ENCODE measurements at regions not wholly inside any gene's neighbourhood (a gene's known extent, or its start where the extent isn't known, plus 50 kb on each side); places are given as distances from the start of the nearest gene placed in this dataset.

DNA sequence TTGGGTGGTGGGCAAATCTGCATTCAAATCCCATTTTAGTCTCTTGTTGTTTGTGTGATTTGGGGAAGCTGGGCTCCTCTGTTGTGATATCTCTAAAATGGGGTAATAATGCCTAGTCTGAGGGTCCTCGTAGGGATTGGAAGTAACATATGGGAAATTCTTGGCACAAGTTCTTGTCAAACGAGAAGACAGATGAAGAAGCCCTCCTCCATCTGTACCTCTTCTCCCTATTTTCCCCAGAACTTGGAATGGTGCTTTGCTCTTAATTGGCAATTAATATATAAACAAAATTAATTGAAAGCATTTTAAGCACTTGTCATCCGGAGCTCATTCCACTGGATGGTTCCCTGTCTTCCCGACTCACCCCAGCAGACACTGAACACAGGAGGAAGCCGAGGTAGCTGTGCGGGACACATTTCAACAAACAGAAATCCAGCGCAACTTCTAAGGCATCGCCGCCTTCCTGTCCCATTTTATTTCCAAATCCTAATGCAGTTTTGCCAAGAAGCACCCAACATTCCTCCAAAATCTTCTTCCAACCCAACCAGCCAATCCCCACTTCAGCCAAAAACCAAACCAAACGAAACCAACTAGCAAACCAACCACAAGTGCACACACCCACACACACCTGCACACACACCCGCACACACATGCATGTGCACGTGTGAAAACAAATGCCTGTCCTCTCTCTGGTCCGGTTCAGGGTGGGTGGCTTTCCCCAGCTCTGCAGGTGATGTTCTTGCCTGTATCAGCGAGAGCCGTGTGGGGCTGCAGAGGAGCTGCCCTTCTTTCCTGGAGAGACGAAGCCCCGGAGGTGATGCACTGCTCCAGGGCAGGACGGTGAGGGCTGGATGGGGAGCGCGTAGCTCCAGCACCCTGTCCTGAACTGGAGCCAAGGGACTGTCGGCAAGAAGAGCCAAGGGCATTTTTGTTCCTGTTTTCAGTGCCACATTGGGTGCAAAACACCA lies 100.8 kb upstream of the B3GAT1 start:
- DNase-seq (ENCODE audit: extremely low read depth in 1 of 4, low spot score in 3 of 4) (no peak), ATAC-seq (0 out of 3 replicates have a peak, but pooled peaks have one; percentile 21), FAIRE-seq (no peak)
- H3K9ac ChIP-seq (ENCODE audit: insufficient read depth in 1 of 2, low read depth in 2 of 2, low read length in 2 of 2) = no peak overlapping the region
- no peaks in the 10 kb centered on the region for H3K9me3 ChIP-seq (replicated peaks; ENCODE audit: control insufficient read depth, insufficient read depth, low read depth, low read length)
- no peak overlapping the region for H3K27ac ChIP-seq (ENCODE audit: extremely low read depth, low read depth, low read length)
- no peaks in the 10 kb centered on the region for H3K36me3 ChIP-seq (ENCODE audit: control insufficient read depth, insufficient read depth, low read length)
- no peaks in the 10 kb centered on the region for H3K9me1 ChIP-seq (ENCODE audit: control insufficient read depth, insufficient read depth, low read length)
- TF ChIP-seq, protein P1, sequence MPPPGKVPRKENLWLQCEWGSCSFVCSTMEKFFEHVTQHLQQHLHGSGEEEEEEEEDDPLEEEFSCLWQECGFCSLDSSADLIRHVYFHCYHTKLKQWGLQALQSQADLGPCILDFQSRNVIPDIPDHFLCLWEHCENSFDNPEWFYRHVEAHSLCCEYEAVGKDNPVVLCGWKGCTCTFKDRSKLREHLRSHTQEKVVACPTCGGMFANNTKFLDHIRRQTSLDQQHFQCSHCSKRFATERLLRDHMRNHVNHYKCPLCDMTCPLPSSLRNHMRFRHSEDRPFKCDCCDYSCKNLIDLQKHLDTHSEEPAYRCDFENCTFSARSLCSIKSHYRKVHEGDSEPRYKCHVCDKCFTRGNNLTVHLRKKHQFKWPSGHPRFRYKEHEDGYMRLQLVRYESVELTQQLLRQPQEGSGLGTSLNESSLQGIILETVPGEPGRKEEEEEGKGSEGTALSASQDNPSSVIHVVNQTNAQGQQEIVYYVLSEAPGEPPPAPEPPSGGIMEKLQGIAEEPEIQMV (tag; conservative IDR thresholded peaks at IDR 0.05; ENCODE audit: low read depth) = peak; percentile 75
- TF ChIP-seq, protein P2, sequence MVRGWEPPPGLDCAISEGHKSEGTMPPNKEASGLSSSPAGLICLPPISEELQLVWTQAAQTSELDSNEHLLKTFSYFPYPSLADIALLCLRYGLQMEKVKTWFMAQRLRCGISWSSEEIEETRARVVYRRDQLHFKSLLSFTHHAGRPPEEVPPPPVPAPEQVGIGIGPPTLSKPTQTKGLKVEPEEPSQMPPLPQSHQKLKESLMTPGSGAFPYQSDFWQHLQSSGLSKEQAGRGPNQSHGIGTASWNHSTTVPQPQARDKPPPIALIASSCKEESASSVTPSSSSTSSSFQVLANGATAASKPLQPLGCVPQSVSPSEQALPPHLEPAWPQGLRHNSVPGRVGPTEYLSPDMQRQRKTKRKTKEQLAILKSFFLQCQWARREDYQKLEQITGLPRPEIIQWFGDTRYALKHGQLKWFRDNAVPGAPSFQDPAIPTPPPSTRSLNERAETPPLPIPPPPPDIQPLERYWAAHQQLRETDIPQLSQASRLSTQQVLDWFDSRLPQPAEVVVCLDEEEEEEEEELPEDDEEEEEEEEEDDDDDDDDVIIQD (CRISPR knock-in tag; IDR thresholded peaks at IDR 0.05) = no peak
- intact Hi-C loops (cut with micrococcal nuclease) (no loop called here), in situ Hi-C loops (cut with MboI) (no loop called here)
- no peak overlapping the region for H3K4me3 ChIP-seq
- H3K27me3 ChIP-seq (ENCODE audit: control insufficient read depth in 2 of 2, insufficient read depth in 2 of 2, low read length in 2 of 2) = peaks cover 18 to 87% of the 10 kb centered on the region in 2 experiments; a peak in 4 of 5 replicates
- POLR2A ChIA-PET = interaction anchor here (0.5 to 0.8 kb wide), 2 partner anchors 12 to 162 kb away, joined by 3 to 4 read pairs; no protein-coding TSS in a partner anchor
- CTCF ChIA-PET (ENCODE audit: low intra/inter-chr PET ratio) = no interaction called here
- H3K79me2 ChIP-seq (ENCODE audit: control insufficient read depth, insufficient read depth, low read length) = no peaks in the 10 kb centered on the region
- BruUV-seq (replicated peaks) = no TSS peak
- H3K4me2 ChIP-seq (ENCODE audit: insufficient read depth, low read length) = no peak overlapping the region
- no peaks in the 10 kb centered on the region for H3K4me1 ChIP-seq (replicated peaks in 1 of 2; ENCODE audit: control insufficient read depth in 2 of 2, insufficient read depth in 2 of 2, low read length in 2 of 2)
- WGBS (ENCODE audit: insufficient coverage, low coverage, missing lambda C conversion rate) = under 1% methylated on average over 21 of the region's 21 CpGs
- no peaks in the 10 kb centered on the region; the same call in 1 of the 2 replicates for H4K20me1 ChIP-seq (replicated peaks; ENCODE audit: control insufficient read depth, insufficient read depth, low read length)
- H2AFZ ChIP-seq (ENCODE audit: low read depth, low read length) = no peak overlapping the region
